ENCODE measurements at regions not wholly inside any gene's neighbourhood (a gene's known extent, or its start where the extent isn't known, plus 50 kb on each side); places are given as distances from the start of the nearest gene placed in this dataset.
"Not testable (repeated sequence)": the region's sequence is repeated elsewhere in the genome, so short reads cannot be mapped to it uniquely, and the experiment has no call there.

DNA sequence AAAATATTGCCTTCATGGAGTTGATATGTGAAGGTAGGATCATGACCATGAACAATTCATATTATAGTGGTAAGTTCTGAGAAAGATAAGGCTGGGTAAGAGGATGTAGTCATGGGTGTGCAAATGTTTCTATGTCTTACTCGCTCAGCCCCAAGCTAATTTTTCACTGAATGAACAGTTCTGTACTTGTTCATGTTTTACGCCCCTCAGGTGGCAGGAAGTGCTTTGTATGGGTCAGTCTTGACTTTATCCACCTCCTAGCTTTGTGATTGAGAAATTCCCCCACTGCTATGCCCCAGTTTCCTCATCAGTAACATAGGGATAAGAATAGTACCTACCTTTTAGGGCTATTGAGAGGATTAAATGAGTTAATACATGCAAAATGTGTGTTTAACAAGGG is 148.2 kb upstream of the KCNG1 start:
- 86% methylated on average over 2 of the region's 2 CpGs for WGBS (ENCODE audit: low lambda C conversion rate, missing lambda C conversion rate)

DNA sequence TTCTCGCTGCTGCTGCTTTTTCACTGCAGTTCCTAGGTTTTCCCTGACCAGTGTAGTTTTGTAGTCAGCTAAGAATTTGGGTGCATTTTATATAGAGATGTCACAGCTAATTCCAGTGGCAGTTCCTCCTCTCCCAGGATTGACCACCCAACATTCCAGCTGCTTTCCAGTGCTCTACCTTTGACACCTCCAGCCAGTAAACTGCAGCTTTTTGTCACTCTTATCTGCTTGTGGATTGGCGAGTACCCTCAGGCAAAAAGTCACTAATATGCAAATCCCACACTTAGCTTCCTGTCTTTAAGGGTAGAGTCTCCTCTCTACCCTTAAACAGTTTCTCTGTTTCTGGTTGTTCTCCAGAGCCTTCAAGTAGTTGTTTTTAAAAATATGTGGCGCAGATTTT is 146.9 kb upstream of the KCNG1 start:
- Histone ChIP-seq H3K9me3 (ENCODE audit: low read depth) (no peaks in the 10 kb centered on the region), H3K9me2 (replicated peaks; ENCODE audit: insufficient read depth) (no peaks in the 10 kb centered on the region), H3K4me2 (no peak overlapping the region), H2AFZ (no peak overlapping the region), H3K4me3 (no peak overlapping the region), H4K20me1 (ENCODE audit: insufficient read depth, poor library complexity, severe bottlenecking) (no peaks in the 10 kb centered on the region), H3K36me3 (replicated peaks; ENCODE audit: insufficient read depth, low read depth) (no peaks in the 10 kb centered on the region), H3K79me2 (no peaks in the 10 kb centered on the region), H3K27ac (no peak overlapping the region), H3K4me1 (ENCODE audit: insufficient read depth) (no peaks in the 10 kb centered on the region), H3K27me3 (no peaks in the 10 kb centered on the region)
- DNase-seq (ENCODE audit: low spot score), result no peak
- WGBS (ENCODE audit: low lambda C conversion rate, missing lambda C conversion rate), result 85% methylated on average over 3 of the region's 3 CpGs
- TF ChIP-seq EZH2phosphoT487 (IDR thresholded peaks at IDR 0.05; ENCODE audit: low read depth, severe bottlenecking, unreplicated experiment), result no peak
- no peak for TF ChIP-seq EZH2 (IDR thresholded peaks at IDR 0.05; ENCODE audit: borderline replicate concordance)
- TF ChIP-seq, protein P1, sequence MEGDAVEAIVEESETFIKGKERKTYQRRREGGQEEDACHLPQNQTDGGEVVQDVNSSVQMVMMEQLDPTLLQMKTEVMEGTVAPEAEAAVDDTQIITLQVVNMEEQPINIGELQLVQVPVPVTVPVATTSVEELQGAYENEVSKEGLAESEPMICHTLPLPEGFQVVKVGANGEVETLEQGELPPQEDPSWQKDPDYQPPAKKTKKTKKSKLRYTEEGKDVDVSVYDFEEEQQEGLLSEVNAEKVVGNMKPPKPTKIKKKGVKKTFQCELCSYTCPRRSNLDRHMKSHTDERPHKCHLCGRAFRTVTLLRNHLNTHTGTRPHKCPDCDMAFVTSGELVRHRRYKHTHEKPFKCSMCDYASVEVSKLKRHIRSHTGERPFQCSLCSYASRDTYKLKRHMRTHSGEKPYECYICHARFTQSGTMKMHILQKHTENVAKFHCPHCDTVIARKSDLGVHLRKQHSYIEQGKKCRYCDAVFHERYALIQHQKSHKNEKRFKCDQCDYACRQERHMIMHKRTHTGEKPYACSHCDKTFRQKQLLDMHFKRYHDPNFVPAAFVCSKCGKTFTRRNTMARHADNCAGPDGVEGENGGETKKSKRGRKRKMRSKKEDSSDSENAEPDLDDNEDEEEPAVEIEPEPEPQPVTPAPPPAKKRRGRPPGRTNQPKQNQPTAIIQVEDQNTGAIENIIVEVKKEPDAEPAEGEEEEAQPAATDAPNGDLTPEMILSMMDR (IDR thresholded peaks at IDR 0.05; ENCODE audit: poor library complexity), result no peak

More for the DNA sequence above, 148.2 kb upstream of the KCNG1 start:
- H3K27me3 ChIP-seq, result no peaks in the 10 kb centered on the region
- H3K4me2 ChIP-seq, result no peak overlapping the region
- H3K9me3 ChIP-seq (ENCODE audit: low read depth), result no peaks in the 10 kb centered on the region
- H2AFZ ChIP-seq, result no peak overlapping the region
- H4K20me1 ChIP-seq (ENCODE audit: insufficient read depth, poor library complexity, severe bottlenecking), result no peaks in the 10 kb centered on the region
- H3K27ac ChIP-seq, result no peak overlapping the region
- no peaks in the 10 kb centered on the region for H3K9me2 ChIP-seq (replicated peaks; ENCODE audit: insufficient read depth)
- no peaks in the 10 kb centered on the region for H3K36me3 ChIP-seq (replicated peaks; ENCODE audit: insufficient read depth, low read depth)
- DNase-seq (ENCODE audit: low spot score), result no peak
- TF ChIP-seq EZH2 (IDR thresholded peaks at IDR 0.05; ENCODE audit: borderline replicate concordance) (no peak), EZH2phosphoT487 (IDR thresholded peaks at IDR 0.05; ENCODE audit: low read depth, severe bottlenecking, unreplicated experiment) (no peak)
- TF ChIP-seq, protein P1 (IDR thresholded peaks at IDR 0.05; ENCODE audit: poor library complexity), result no peak
- no peaks in the 10 kb centered on the region for H3K4me1 ChIP-seq (ENCODE audit: insufficient read depth)
- H3K79me2 ChIP-seq, result no peaks in the 10 kb centered on the region
- H3K4me3 ChIP-seq, result no peak overlapping the region

DNA sequence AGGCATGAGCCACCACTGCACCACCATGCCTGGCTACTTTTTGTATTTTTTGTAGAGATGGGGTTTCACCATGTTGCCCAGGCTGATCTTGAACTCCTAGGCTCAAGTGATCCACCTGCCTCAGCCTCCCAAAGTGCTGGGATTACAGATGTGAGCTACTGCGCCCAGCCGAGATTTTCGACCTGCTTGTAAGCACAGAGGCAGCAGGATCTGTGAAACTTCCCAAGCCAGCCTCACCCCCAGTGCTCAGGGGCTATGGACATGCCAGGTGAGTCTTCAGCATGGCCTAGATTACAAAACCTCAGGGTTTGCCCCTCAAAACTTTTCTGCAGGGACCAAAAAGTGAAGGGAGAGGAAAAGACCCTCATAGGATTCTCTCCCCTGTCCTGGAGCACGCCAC is 145.0 kb upstream of the KCNG1 start:
- H3K4me1 ChIP-seq (ENCODE audit: insufficient read depth); H3K36me3 ChIP-seq (replicated peaks; ENCODE audit: insufficient read depth, low read depth); H3K27ac ChIP-seq; H3K9me2 ChIP-seq (replicated peaks; ENCODE audit: insufficient read depth); H3K27me3 ChIP-seq; H3K4me3 ChIP-seq; H2AFZ ChIP-seq; H3K9me3 ChIP-seq (ENCODE audit: low read depth); H3K4me2 ChIP-seq; DNase-seq (ENCODE audit: low spot score); H4K20me1 ChIP-seq (ENCODE audit: insufficient read depth, poor library complexity, severe bottlenecking); H3K79me2 ChIP-seq: not testable (repeated sequence)
- WGBS (ENCODE audit: low lambda C conversion rate, missing lambda C conversion rate), result 89% methylated on average over 4 of the region's 4 CpGs

GRCh38 chr20:51166489-51166888 is 143.6 kb upstream of the KCNG1 start:
- WGBS (ENCODE audit: low lambda C conversion rate, missing lambda C conversion rate), result 74% methylated on average over 3 of the region's 3 CpGs
- DNase-seq (ENCODE audit: low spot score), result no peak
- Histone ChIP-seq H3K4me1 (ENCODE audit: insufficient read depth) (no peaks in the 10 kb centered on the region), H2AFZ (no peak overlapping the region), H3K27me3 (peaks cover 11% of the 10 kb centered on the region), H3K36me3 (replicated peaks; ENCODE audit: insufficient read depth, low read depth) (no peaks in the 10 kb centered on the region), H3K79me2 (no peaks in the 10 kb centered on the region), H3K4me2 (no peak overlapping the region), H3K9me2 (replicated peaks; ENCODE audit: insufficient read depth) (no peaks in the 10 kb centered on the region), H3K27ac (no peak overlapping the region), H3K9me3 (ENCODE audit: low read depth) (no peaks in the 10 kb centered on the region), H4K20me1 (ENCODE audit: insufficient read depth, poor library complexity, severe bottlenecking) (no peaks in the 10 kb centered on the region), H3K4me3 (no peak overlapping the region)
- TF ChIP-seq, protein P1 (IDR thresholded peaks at IDR 0.05; ENCODE audit: poor library complexity), result no peak
- TF ChIP-seq EZH2 (IDR thresholded peaks at IDR 0.05; ENCODE audit: borderline replicate concordance), result no peak
- no peak for TF ChIP-seq EZH2phosphoT487 (IDR thresholded peaks at IDR 0.05; ENCODE audit: low read depth, severe bottlenecking, unreplicated experiment)

All from hepatocyte (in vitro differentiated cells).